ENCODE measurements at regions not wholly inside any gene's neighbourhood (a gene's known extent, or its start where the extent isn't known, plus 50 kb on each side); places are given as distances from the start of the nearest gene placed in this dataset.

DNA sequence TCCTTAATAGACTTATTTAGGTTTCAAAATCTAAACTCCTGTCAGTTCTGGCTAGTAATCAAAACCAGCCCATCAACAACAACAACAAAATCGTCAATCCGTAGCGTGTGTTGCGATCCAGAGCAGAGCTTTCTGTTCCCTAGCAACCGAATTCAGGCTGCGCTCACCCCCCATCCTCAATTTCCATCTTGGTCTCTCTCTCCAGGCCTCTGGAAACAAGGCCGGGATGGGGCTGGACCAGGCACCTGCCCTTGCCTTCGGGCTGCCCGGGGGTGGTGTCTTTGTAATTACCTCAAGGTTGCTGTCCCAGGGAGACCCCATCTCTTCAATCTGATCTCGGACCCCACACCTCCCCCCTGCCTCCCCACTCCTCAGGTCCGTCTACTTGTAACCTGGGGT, 1341.5 kb downstream of the BRD1 start:
- TF ChIP-seq, protein P1, sequence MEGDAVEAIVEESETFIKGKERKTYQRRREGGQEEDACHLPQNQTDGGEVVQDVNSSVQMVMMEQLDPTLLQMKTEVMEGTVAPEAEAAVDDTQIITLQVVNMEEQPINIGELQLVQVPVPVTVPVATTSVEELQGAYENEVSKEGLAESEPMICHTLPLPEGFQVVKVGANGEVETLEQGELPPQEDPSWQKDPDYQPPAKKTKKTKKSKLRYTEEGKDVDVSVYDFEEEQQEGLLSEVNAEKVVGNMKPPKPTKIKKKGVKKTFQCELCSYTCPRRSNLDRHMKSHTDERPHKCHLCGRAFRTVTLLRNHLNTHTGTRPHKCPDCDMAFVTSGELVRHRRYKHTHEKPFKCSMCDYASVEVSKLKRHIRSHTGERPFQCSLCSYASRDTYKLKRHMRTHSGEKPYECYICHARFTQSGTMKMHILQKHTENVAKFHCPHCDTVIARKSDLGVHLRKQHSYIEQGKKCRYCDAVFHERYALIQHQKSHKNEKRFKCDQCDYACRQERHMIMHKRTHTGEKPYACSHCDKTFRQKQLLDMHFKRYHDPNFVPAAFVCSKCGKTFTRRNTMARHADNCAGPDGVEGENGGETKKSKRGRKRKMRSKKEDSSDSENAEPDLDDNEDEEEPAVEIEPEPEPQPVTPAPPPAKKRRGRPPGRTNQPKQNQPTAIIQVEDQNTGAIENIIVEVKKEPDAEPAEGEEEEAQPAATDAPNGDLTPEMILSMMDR (IDR thresholded peaks at IDR 0.05) = no peak
- no peak for TF ChIP-seq EZH2 (IDR thresholded peaks at IDR 0.05; ENCODE audit: borderline replicate concordance, insufficient read depth, low read depth, low read length, poor library complexity, severe bottlenecking)
